HG03280 (cell line): ENCODE measurements at regions not wholly inside any gene's neighbourhood (a gene's known extent, or its start where the extent isn't known, plus 50 kb on each side); places are given as distances from the start of the nearest gene placed in this dataset.

Experiments
- ATAC-seq: cut with Tn5 transposase; IDR thresholded peaks from one replicate; pipeline ENCODE4 v1.9.1; 2021; ENCODE audit warnings: mild to moderate bottlenecking, moderate library complexity; ENCODE audit not compliant: unreplicated experiment

- ATAC-seq = no peak
These were observed 53.1 kb upstream of the SCIN start for GRCh38 chr7:12517451-12517850.

- ATAC-seq = peak; percentile 98
These were observed 51.4 kb upstream of the SCIN start for GRCh38 chr7:12518920-12519681.

GRCh38 chr7:12519682-12520009 lies 50.9 kb upstream of the SCIN start:
- ATAC-seq = no peak
